Breast epithelium (tissue), 4 donors: ENCODE measurements at regions not wholly inside any gene's neighbourhood (a gene's known extent, or its start where the extent isn't known, plus 50 kb on each side); places are given as distances from the start of the nearest gene placed in this dataset.

Experiments used
- DNase-seq, 2 donors: peaks; one replicate each; pipeline ENCODE4 v3.0.0-alpha.2; 2019; ENCODE audit warnings: low spot score in 2 of 2
- H3K27ac ChIP-seq, 2 donors: fragments of 200-600 bp; sonication (generic) in 1 of 2; one replicate each; pipeline ENCODE4 v1.5.1; 2016 to 2019; ENCODE audit warnings: mild to moderate bottlenecking in 1 of 2
- H3K27me3 ChIP-seq, 2 donors: fragments of 200-600 bp; sonication (generic) in 1 of 2; one replicate each; pipeline versions ENCODE4 v1.5.1 to v1.6.0; 2017 to 2019; ENCODE audit warnings: control low read depth in 1 of 2, mild to moderate bottlenecking in 1 of 2
- H3K36me3 ChIP-seq: fragments of 200-600 bp; one replicate; pipeline ENCODE4 v1.5.1; 2019
- H3K4me1 ChIP-seq, 2 donors: fragments of 200-600 bp; sonication (generic); one replicate each; pipeline ENCODE4 v1.5.1; 2016 to 2019; ENCODE audit warnings: control low read depth in 1 of 2
- H3K4me3 ChIP-seq, 3 donors: fragments of 200-600 bp; sonication (generic); 1 replicate in 2 of 3; 2 replicates in 1 of 3; pipeline ENCODE4 v1.5.1; 2016 to 2019; ENCODE audit warnings: mild to moderate bottlenecking in 3 of 3, moderate library complexity in 2 of 3
- H3K9me3 ChIP-seq, 2 donors: fragments of 200-600 bp; sonication (generic) in 1 of 2; one replicate each; pipeline ENCODE4 v1.5.1; 2016 to 2019; ENCODE audit warnings: control low read depth in 1 of 2
- POLR2A ChIP-seq: fragments of 450-650 bp; IDR thresholded peaks from one replicate; pipeline ENCODE4 v1.6.1; 2016; ENCODE audit warnings: antibody characterized with exemption, mild to moderate bottlenecking, moderate library complexity
- POLR2AphosphoS5 ChIP-seq, 3 donors: sonication (generic); formaldehyde crosslinking; IDR thresholded peaks; one replicate each; pipeline ENCODE4 v1.6.1; 2017; ENCODE audit warnings: antibody characterized with exemption in 3 of 3
- intact Hi-C: fragments of 100-400 bp; cut with DNase I; formaldehyde crosslinking; loops from one replicate; pipeline ENCODE4 v1.15.1; 2023; ENCODE audit warnings: low total_unique reads
- TF ChIP-seq, protein P1 (sequence below), 3 donors: fragments of 450-650 bp; IDR thresholded peaks; one replicate each; pipeline ENCODE4 v1.5.1; 2016 to 2017; ENCODE audit warnings: antibody characterized with exemption in 3 of 3, mild to moderate bottlenecking in 3 of 3, moderate library complexity in 3 of 3

- intact Hi-C loops: no loop called here
- no peaks in the 10 kb centered on the region for H3K4me1 ChIP-seq
- no peak overlapping the region for H3K4me3 ChIP-seq
- no peak for DNase-seq
- no peaks in the 10 kb centered on the region for H3K27me3 ChIP-seq
- H3K27ac ChIP-seq: no peak overlapping the region
- no peaks in the 10 kb centered on the region for H3K36me3 ChIP-seq
- TF ChIP-seq POLR2AphosphoS5 (IDR thresholded peaks at IDR 0.05) (no peak), POLR2A (no peak)
- TF ChIP-seq, protein P1, sequence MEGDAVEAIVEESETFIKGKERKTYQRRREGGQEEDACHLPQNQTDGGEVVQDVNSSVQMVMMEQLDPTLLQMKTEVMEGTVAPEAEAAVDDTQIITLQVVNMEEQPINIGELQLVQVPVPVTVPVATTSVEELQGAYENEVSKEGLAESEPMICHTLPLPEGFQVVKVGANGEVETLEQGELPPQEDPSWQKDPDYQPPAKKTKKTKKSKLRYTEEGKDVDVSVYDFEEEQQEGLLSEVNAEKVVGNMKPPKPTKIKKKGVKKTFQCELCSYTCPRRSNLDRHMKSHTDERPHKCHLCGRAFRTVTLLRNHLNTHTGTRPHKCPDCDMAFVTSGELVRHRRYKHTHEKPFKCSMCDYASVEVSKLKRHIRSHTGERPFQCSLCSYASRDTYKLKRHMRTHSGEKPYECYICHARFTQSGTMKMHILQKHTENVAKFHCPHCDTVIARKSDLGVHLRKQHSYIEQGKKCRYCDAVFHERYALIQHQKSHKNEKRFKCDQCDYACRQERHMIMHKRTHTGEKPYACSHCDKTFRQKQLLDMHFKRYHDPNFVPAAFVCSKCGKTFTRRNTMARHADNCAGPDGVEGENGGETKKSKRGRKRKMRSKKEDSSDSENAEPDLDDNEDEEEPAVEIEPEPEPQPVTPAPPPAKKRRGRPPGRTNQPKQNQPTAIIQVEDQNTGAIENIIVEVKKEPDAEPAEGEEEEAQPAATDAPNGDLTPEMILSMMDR (IDR thresholded peaks at IDR 0.05): no peak
- H3K9me3 ChIP-seq: no peaks in the 10 kb centered on the region
Measured at GRCh38 chr9:105834404-105834803, 140.1 kb downstream of the TMEM38B start.

- H3K9me3 ChIP-seq: no peaks in the 10 kb centered on the region
- no peaks in the 10 kb centered on the region for H3K4me1 ChIP-seq
- no peak overlapping the region for H3K27ac ChIP-seq
- DNase-seq: no peak
- intact Hi-C loops: no loop called here
- H3K27me3 ChIP-seq: no peaks in the 10 kb centered on the region
- TF ChIP-seq POLR2AphosphoS5 (IDR thresholded peaks at IDR 0.05): no peak
- TF ChIP-seq, protein P1 (IDR thresholded peaks at IDR 0.05): no peak
- TF ChIP-seq POLR2A: no peak
- H3K36me3 ChIP-seq: no peaks in the 10 kb centered on the region
- H3K4me3 ChIP-seq: no peak overlapping the region
Measured at GRCh38 chr9:105835721-105836120, 141.4 kb downstream of the TMEM38B start.

GRCh38 chr9:105836936-105837660 lies 142.8 kb downstream of the TMEM38B start:
- H3K4me3 ChIP-seq: no peak overlapping the region
- H3K9me3 ChIP-seq: no peaks in the 10 kb centered on the region
- H3K27ac ChIP-seq: no peak overlapping the region
- no peak for TF ChIP-seq POLR2AphosphoS5 (IDR thresholded peaks at IDR 0.05)
- TF ChIP-seq, protein P1 (IDR thresholded peaks at IDR 0.05): no peak
- no peak for TF ChIP-seq POLR2A
- no peak for DNase-seq
- H3K27me3 ChIP-seq: no peaks in the 10 kb centered on the region
- H3K36me3 ChIP-seq: no peaks in the 10 kb centered on the region
- H3K4me1 ChIP-seq: no peaks in the 10 kb centered on the region
- intact Hi-C loops: no loop called here

- Histone ChIP-seq H3K4me1 (no peaks in the 10 kb centered on the region), H3K27me3 (no peaks in the 10 kb centered on the region), H3K4me3 (no peak overlapping the region), H3K27ac (no peak overlapping the region), H3K9me3 (no peaks in the 10 kb centered on the region), H3K36me3 (no peaks in the 10 kb centered on the region)
- TF ChIP-seq, protein P1 (IDR thresholded peaks at IDR 0.05): no peak
- intact Hi-C loops: no loop called here
- no peak for DNase-seq
Measured at GRCh38 chr9:105841562-105841961, 147.2 kb downstream of the TMEM38B start.

- H3K4me1 ChIP-seq: no peaks in the 10 kb centered on the region
- no peak overlapping the region for H3K27ac ChIP-seq
- H3K27me3 ChIP-seq: no peaks in the 10 kb centered on the region
- no peaks in the 10 kb centered on the region for H3K9me3 ChIP-seq
- H3K4me3 ChIP-seq: no peak overlapping the region
- no peak for DNase-seq
- H3K36me3 ChIP-seq: no peaks in the 10 kb centered on the region
- intact Hi-C loops: no loop called here
- TF ChIP-seq POLR2A (no peak), POLR2AphosphoS5 (IDR thresholded peaks at IDR 0.05) (no peak)
- TF ChIP-seq, protein P1 (IDR thresholded peaks at IDR 0.05): peak in 2 of 3 donors; percentile 30 to 49
Measured at GRCh38 chr9:105842023-105842644, 147.8 kb downstream of the TMEM38B start.
